Astrocyte (in vitro differentiated cells and primary cell): ENCODE measurements at regions not wholly inside any gene's neighbourhood (a gene's known extent, or its start where the extent isn't known, plus 50 kb on each side); places are given as distances from the start of the nearest gene placed in this dataset.

ENCODE experiments used
- DNase-seq: peaks from one replicate; pipeline ENCODE4 v3.0.0-alpha.2; 2010; ENCODE audit warnings: low read depth
- FAIRE-seq: peaks from 2 replicates; lab custom pipeline; 2011; peaks lifted over from hg19 to GRCh38; lab: Jason Lieb, UNC
- H2AFZ ChIP-seq: 2 replicates; pipeline ENCODE4 v1.6.0; 2012; ENCODE audit warnings: low read depth, low read length, inconsistent platforms
- H3K27ac ChIP-seq: 2 replicates; pipeline ENCODE4 v1.5.1; 2011; ENCODE audit warnings: low read depth, low read length, inconsistent platforms
- H3K27me3 ChIP-seq: 2 replicates; pipeline ENCODE4 v1.6.0; 2011; ENCODE audit warnings: low read length, inconsistent platforms; ENCODE audit not compliant: insufficient read depth
- H3K36me3 ChIP-seq: 2 replicates; pipeline ENCODE4 v1.5.1; 2011; ENCODE audit warnings: low read length, inconsistent platforms; ENCODE audit not compliant: insufficient read depth
- H3K4me1 ChIP-seq: 2 replicates; pipeline ENCODE4 v1.5.1; 2011; ENCODE audit warnings: low read length, inconsistent platforms; ENCODE audit not compliant: insufficient read depth
- H3K4me2 ChIP-seq: 2 replicates; pipeline ENCODE4 v1.6.0; 2012; ENCODE audit warnings: low read length, inconsistent platforms
- H3K4me3 ChIP-seq: 2 replicates; pipeline ENCODE4 v1.5.1; 2011; ENCODE audit warnings: low read depth, mild to moderate bottlenecking, low read length, inconsistent platforms; ENCODE audit not compliant: insufficient read depth
- H3K79me2 ChIP-seq: 2 replicates; pipeline ENCODE4 v1.6.0; 2012; ENCODE audit warnings: mild to moderate bottlenecking, low read length, inconsistent platforms; ENCODE audit not compliant: insufficient read depth
- H3K9ac ChIP-seq: 2 replicates; pipeline ENCODE4 v1.6.0; 2012; ENCODE audit warnings: mild to moderate bottlenecking, low read length, inconsistent platforms
- H3K9me3 ChIP-seq: 2 replicates; pipeline ENCODE4 v1.5.1; 2012; ENCODE audit warnings: low read depth, mild to moderate bottlenecking, low read length, inconsistent platforms; ENCODE audit not compliant: insufficient read depth
- H4K20me1 ChIP-seq: 2 replicates; pipeline ENCODE4 v1.6.0; 2012; ENCODE audit warnings: low read length, inconsistent platforms; ENCODE audit not compliant: insufficient read depth
- H3K27ac Mint-ChIP-seq: one replicate; pipeline ENCODE4 v1.8.0; 2021; ENCODE audit warnings: mild to moderate bottlenecking, mixed read lengths; ENCODE audit not compliant: unreplicated experiment
- H3K27me3 Mint-ChIP-seq: one replicate; pipeline ENCODE4 v1.8.0; 2021; ENCODE audit warnings: low read depth, mixed read lengths; ENCODE audit not compliant: unreplicated experiment
- H3K36me3 Mint-ChIP-seq: one replicate; pipeline ENCODE4 v1.8.0; 2021; ENCODE audit warnings: low read depth, mixed read lengths; ENCODE audit not compliant: unreplicated experiment
- H3K4me1 Mint-ChIP-seq: one replicate; pipeline ENCODE4 v1.8.0; 2021; ENCODE audit warnings: low read depth, mixed read lengths; ENCODE audit not compliant: unreplicated experiment
- H3K4me3 Mint-ChIP-seq: one replicate; pipeline ENCODE4 v1.8.0; 2021; ENCODE audit warnings: mild to moderate bottlenecking, moderate library complexity, mixed read lengths; ENCODE audit not compliant: unreplicated experiment
- H3K9me3 Mint-ChIP-seq: one replicate; pipeline ENCODE4 v1.8.0; 2021; ENCODE audit warnings: mild to moderate bottlenecking, mixed read lengths; ENCODE audit not compliant: unreplicated experiment
- EZH2 ChIP-seq: IDR thresholded peaks from 2 replicates; pipeline ENCODE4 v1.6.1; 2012; ENCODE audit warnings: mild to moderate bottlenecking, low read length, inconsistent platforms; ENCODE audit not compliant: insufficient read depth
- TF ChIP-seq, protein P1 (sequence below): IDR thresholded peaks from 2 replicates; pipeline ENCODE4 v1.5.1; 2011; ENCODE audit warnings: low read depth, mild to moderate bottlenecking, inconsistent platforms, low read length, moderate library complexity; ENCODE audit not compliant: insufficient read depth

DNA sequence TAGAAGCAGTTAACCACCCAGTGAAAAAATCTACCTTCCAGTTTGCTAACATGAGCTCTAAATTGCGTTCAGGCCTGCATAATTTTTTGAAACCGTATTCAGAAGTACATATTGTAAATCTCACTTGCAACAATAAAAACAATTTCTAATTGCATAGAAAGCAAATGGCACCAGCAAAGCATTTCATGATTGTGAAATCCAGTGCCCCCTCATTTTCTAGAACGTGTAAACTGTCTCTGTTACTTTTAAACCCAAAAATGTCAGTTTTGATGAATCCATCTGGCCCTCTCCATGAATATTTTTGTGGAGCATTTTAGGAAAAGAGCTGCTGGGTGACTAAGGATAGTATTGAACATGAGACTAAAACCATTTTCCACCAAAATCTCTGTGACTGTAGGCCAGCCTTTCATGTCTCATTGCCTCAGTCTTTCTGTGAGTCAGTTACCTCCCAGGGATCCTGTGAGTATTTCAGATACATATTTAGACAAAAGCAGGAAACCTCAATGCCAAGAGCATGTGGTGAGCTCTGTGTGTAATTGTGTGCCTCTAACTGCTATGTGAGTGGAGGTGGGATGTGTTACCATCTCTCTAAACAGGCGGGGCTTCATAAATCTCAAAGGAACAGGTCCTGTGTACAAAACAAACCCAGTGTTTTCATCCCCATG is 477.8 kb upstream of the DCC start:
- H3K4me1 Mint-ChIP-seq, result peaks cover 23% of the 10 kb centered on the region
- H3K27ac Mint-ChIP-seq, result peak overlapping the region; percentile 43
- Histone ChIP-seq H4K20me1 (no peaks in the 10 kb centered on the region), H3K4me1 (no peaks in the 10 kb centered on the region), H2AFZ (no peak overlapping the region), H3K36me3 (no peaks in the 10 kb centered on the region), H3K9ac (no peak overlapping the region), H3K4me3 (no peak overlapping the region), H3K4me2 (no peak overlapping the region), H3K27ac (no peak overlapping the region), H3K9me3 (no peaks in the 10 kb centered on the region), H3K27me3 (no peaks in the 10 kb centered on the region), H3K79me2 (no peaks in the 10 kb centered on the region)
- no peak for FAIRE-seq
- no peaks in the 10 kb centered on the region for H3K36me3 Mint-ChIP-seq
- no peaks in the 10 kb centered on the region for H3K27me3 Mint-ChIP-seq
- peak overlapping the region; percentile 4 for H3K4me3 Mint-ChIP-seq
- TF ChIP-seq, protein P1, sequence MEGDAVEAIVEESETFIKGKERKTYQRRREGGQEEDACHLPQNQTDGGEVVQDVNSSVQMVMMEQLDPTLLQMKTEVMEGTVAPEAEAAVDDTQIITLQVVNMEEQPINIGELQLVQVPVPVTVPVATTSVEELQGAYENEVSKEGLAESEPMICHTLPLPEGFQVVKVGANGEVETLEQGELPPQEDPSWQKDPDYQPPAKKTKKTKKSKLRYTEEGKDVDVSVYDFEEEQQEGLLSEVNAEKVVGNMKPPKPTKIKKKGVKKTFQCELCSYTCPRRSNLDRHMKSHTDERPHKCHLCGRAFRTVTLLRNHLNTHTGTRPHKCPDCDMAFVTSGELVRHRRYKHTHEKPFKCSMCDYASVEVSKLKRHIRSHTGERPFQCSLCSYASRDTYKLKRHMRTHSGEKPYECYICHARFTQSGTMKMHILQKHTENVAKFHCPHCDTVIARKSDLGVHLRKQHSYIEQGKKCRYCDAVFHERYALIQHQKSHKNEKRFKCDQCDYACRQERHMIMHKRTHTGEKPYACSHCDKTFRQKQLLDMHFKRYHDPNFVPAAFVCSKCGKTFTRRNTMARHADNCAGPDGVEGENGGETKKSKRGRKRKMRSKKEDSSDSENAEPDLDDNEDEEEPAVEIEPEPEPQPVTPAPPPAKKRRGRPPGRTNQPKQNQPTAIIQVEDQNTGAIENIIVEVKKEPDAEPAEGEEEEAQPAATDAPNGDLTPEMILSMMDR, result no peak
- TF ChIP-seq EZH2, result no peak
- peaks cover 6% of the 10 kb centered on the region for H3K9me3 Mint-ChIP-seq
- no peak for DNase-seq

DNA sequence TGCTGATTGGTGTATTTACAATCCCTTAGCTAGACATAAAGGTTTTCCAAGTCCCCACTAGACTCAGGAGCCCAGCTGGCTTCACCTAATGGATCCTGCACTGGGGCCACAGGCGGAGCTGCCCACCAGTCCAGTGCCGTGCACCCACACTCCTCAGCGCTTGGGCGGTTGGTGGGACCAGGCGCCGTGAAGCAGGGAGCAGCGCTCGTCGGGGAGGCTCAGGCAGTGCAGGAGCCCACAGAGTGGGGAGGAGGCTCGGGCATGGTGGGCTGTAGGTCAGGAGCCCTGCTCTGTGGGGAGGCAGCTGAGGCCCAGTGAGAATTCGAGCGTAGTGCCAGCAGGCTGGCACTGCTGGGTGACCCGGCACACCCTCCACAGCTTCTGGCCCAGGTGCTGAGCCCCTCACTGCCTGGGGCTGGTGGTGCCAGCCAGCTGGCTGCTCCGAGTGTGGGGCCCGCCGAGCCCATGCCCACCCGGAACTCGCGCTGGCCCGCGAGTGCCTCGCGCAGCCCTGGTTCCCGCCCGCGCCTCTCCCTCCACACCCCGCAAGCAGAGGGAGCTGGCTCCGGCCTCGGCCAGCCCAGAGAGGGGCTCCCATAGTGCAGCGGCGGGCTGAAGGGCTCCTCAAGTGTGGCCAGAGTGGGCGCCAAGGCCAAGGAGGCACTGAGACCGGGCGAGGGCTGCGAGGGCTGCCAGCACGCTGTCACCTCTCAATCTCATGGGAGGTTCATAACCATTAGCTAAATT is 475.6 kb upstream of the DCC start:
- H2AFZ ChIP-seq, result no peak overlapping the region
- H3K9me3 Mint-ChIP-seq, result peaks cover 6% of the 10 kb centered on the region
- no peak overlapping the region for H3K4me3 Mint-ChIP-seq
- DNase-seq (no peak), FAIRE-seq (no peak)
- H3K27ac ChIP-seq, result no peak overlapping the region
- H3K4me2 ChIP-seq, result no peak overlapping the region
- no peaks in the 10 kb centered on the region for H3K9me3 ChIP-seq
- no peaks in the 10 kb centered on the region for H3K27me3 ChIP-seq
- TF ChIP-seq, protein P1, result no peak
- H4K20me1 ChIP-seq, result no peaks in the 10 kb centered on the region
- no peaks in the 10 kb centered on the region for H3K36me3 ChIP-seq
- H3K9ac ChIP-seq, result no peak overlapping the region
- H3K79me2 ChIP-seq, result no peaks in the 10 kb centered on the region
- no peaks in the 10 kb centered on the region for H3K4me1 ChIP-seq
- H3K27ac Mint-ChIP-seq, result no peak overlapping the region
- no peaks in the 10 kb centered on the region for H3K36me3 Mint-ChIP-seq
- peaks cover 14% of the 10 kb centered on the region for H3K4me1 Mint-ChIP-seq
- no peak overlapping the region for H3K4me3 ChIP-seq
- H3K27me3 Mint-ChIP-seq, result peaks cover 2% of the 10 kb centered on the region

DNA sequence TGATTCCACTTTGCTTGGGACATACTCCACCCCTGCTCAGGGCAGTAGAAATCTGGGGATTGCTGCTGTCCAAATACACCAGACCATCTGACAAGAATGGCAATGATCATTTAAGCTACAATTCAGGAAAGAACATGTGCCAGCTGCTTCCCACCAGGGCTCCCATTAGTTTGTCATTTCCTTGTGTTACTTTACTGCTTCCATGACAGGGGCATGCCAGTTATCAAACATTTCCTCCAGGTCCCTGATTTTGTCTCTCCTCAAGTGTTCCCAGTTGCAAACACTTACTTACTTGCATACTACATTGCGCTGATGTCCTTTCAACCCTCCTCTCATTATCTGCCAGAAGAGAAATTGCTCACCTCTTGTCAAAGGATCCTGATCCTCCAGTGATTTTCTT is 474.5 kb upstream of the DCC start:
- FAIRE-seq, result no peak
- H3K9me3 Mint-ChIP-seq, result peaks cover 6% of the 10 kb centered on the region
- H4K20me1 ChIP-seq, result no peaks in the 10 kb centered on the region
- DNase-seq, result no peak
- peaks cover 14% of the 10 kb centered on the region for H3K4me1 Mint-ChIP-seq
- H3K27me3 Mint-ChIP-seq, result peaks cover 4% of the 10 kb centered on the region
- H2AFZ ChIP-seq, result no peak overlapping the region
- no peak overlapping the region for H3K27ac ChIP-seq
- H3K4me3 ChIP-seq, result no peak overlapping the region
- H3K27ac Mint-ChIP-seq, result no peak overlapping the region
- H3K9ac ChIP-seq, result no peak overlapping the region
- no peaks in the 10 kb centered on the region for H3K36me3 Mint-ChIP-seq
- H3K27me3 ChIP-seq, result no peaks in the 10 kb centered on the region
- TF ChIP-seq, protein P1, result no peak
- no peak for TF ChIP-seq EZH2
- no peaks in the 10 kb centered on the region for H3K36me3 ChIP-seq
- H3K4me2 ChIP-seq, result no peak overlapping the region
- H3K9me3 ChIP-seq, result no peaks in the 10 kb centered on the region
- no peaks in the 10 kb centered on the region for H3K79me2 ChIP-seq
- H3K4me3 Mint-ChIP-seq, result no peak overlapping the region
- H3K4me1 ChIP-seq, result no peaks in the 10 kb centered on the region
